Large intestine (tissue), 3 donors: ENCODE measurements at regions not wholly inside any gene's neighbourhood (a gene's known extent, or its start where the extent isn't known, plus 50 kb on each side); places are given as distances from the start of the nearest gene placed in this dataset.

Source experiments
- DNase-seq, 2 donors: peaks; one replicate each; pipeline versions ENCODE4 v3.0.0 to v3.0.0-alpha.2; 2013
- H3K27ac ChIP-seq: one replicate; pipeline ENCODE4 v1.5.1; 2013; ENCODE audit warnings: low read length
- H3K27me3 ChIP-seq: 2 replicates; pipeline ENCODE4 v1.6.1; 2013; ENCODE audit warnings: low read length; ENCODE audit not compliant: control insufficient read depth, insufficient read depth
- H3K36me3 ChIP-seq: 2 replicates; pipeline ENCODE4 v1.6.1; 2013; ENCODE audit warnings: low read length; ENCODE audit not compliant: control insufficient read depth, insufficient read depth
- H3K4me1 ChIP-seq: one replicate; pipeline ENCODE4 v1.6.1; 2013; ENCODE audit warnings: low read length; ENCODE audit not compliant: control insufficient read depth, insufficient read depth
- H3K4me3 ChIP-seq: one replicate; pipeline ENCODE4 v1.5.1; 2013; ENCODE audit warnings: low read length
- H3K9me3 ChIP-seq: one replicate; pipeline ENCODE4 v1.6.1; 2013; ENCODE audit warnings: mild to moderate bottlenecking, low read depth, low read length, moderate library complexity; ENCODE audit not compliant: control insufficient read depth
- WGBS: methylation state at CpG from one replicate; pipeline ENCODE4 v1.1.5; 2013; ENCODE audit warnings: low lambda C conversion rate; ENCODE audit not compliant: insufficient coverage; 5-methylcytosine and 5-hydroxymethylcytosine counted together

GRCh38 chr9:81861644-81862043 lies 66.6 kb upstream of the SPATA31D4 start:
- no peak for DNase-seq
- Histone ChIP-seq H3K27me3 (no peaks in the 10 kb centered on the region), H3K4me1 (no peaks in the 10 kb centered on the region), H3K4me3 (no peak overlapping the region), H3K27ac (no peak overlapping the region), H3K9me3 (no peaks in the 10 kb centered on the region), H3K36me3 (no peaks in the 10 kb centered on the region)
- WGBS: 86% methylated on average over 1 of the region's 1 CpG

- H3K27ac ChIP-seq: no peak overlapping the region
- 80% methylated on average over 1 of the region's 3 CpGs for WGBS
Observed at GRCh38 chr9:81868145-81868544, 60.1 kb upstream of the SPATA31D4 start.

GRCh38 chr9:81871695-81872094 lies 56.5 kb upstream of the SPATA31D4 start:
- Histone ChIP-seq H3K9me3 (no peaks in the 10 kb centered on the region), H3K27me3 (no peaks in the 10 kb centered on the region), H3K4me3 (no peak overlapping the region), H3K27ac (no peak overlapping the region), H3K36me3 (no peaks in the 10 kb centered on the region), H3K4me1 (no peaks in the 10 kb centered on the region)
- no CpG with 5 or more reads among the region's 1 CpG for WGBS
- DNase-seq: no peak

More at GRCh38 chr9:81868145-81868544, 60.1 kb upstream of the SPATA31D4 start:
- H3K4me3 ChIP-seq: no peak overlapping the region
- no peaks in the 10 kb centered on the region for H3K27me3 ChIP-seq
- DNase-seq: no peak
- no peaks in the 10 kb centered on the region for H3K9me3 ChIP-seq
- no peaks in the 10 kb centered on the region for H3K4me1 ChIP-seq
- H3K36me3 ChIP-seq: no peaks in the 10 kb centered on the region

- H3K4me3 ChIP-seq: no peak overlapping the region
- H3K27ac ChIP-seq: no peak overlapping the region
- 92% methylated on average over 2 of the region's 7 CpGs for WGBS
Observed at GRCh38 chr9:81874250-81874649, 54.0 kb upstream of the SPATA31D4 start.

GRCh38 chr9:81874931-81875330 lies 53.3 kb upstream of the SPATA31D4 start:
- Histone ChIP-seq H3K27me3 (no peaks in the 10 kb centered on the region), H3K4me1 (no peaks in the 10 kb centered on the region), H3K27ac (no peak overlapping the region), H3K36me3 (no peaks in the 10 kb centered on the region), H3K9me3 (no peaks in the 10 kb centered on the region), H3K4me3 (no peak overlapping the region)
- WGBS: 17% methylated on average over 1 of the region's 4 CpGs
- peak; percentile 43 to 52 for DNase-seq

More at GRCh38 chr9:81874250-81874649, 54.0 kb upstream of the SPATA31D4 start:
- no peaks in the 10 kb centered on the region for H3K4me1 ChIP-seq
- DNase-seq: no peak
- H3K9me3 ChIP-seq: no peaks in the 10 kb centered on the region
- H3K27me3 ChIP-seq: no peaks in the 10 kb centered on the region
- H3K36me3 ChIP-seq: no peaks in the 10 kb centered on the region

GRCh38 chr9:81877047-81877446 lies 51.2 kb upstream of the SPATA31D4 start:
- Histone ChIP-seq H3K4me1 (no peaks in the 10 kb centered on the region), H3K27me3 (no peaks in the 10 kb centered on the region), H3K27ac (no peak overlapping the region), H3K9me3 (no peaks in the 10 kb centered on the region), H3K4me3 (no peak overlapping the region), H3K36me3 (no peaks in the 10 kb centered on the region)
- DNase-seq: no peak
- WGBS: no CpG with 5 or more reads among the region's 9 CpGs
